Liver (tissue), 3 donors: ENCODE measurements at regions not wholly inside any gene's neighbourhood (a gene's known extent, or its start where the extent isn't known, plus 50 kb on each side); places are given as distances from the start of the nearest gene placed in this dataset.

Experiments used
- ATF3 ChIP-seq: IDR thresholded peaks from 2 replicates; pipeline ENCODE4 v1.6.1; 2016; ENCODE audit warnings: antibody characterized with exemption
- CTCF ChIP-seq: fragments of 150-350 bp; IDR thresholded peaks from 2 replicates; pipeline ENCODE4 v1.5.1; 2017; ENCODE audit warnings: improper control_type of control experiment, low read depth, low read length; ENCODE audit not compliant: missing input control
- HNF4G ChIP-seq: IDR thresholded peaks from 2 replicates; pipeline ENCODE4 v1.6.1; 2016; ENCODE audit warnings: antibody characterized with exemption
- MAX ChIP-seq: IDR thresholded peaks from 2 replicates; pipeline ENCODE4 v1.6.1; 2016; ENCODE audit warnings: antibody characterized with exemption
- SP1 ChIP-seq: IDR thresholded peaks from 2 replicates; pipeline ENCODE4 v1.6.1; 2018; ENCODE audit warnings: antibody characterized with exemption, mild to moderate bottlenecking
- donor health status: healthy.
- donor health status: healthy.

GRCh38 chr10:100622946-100623345 lies 87.2 kb downstream of the HIF1AN start:
- TF ChIP-seq CTCF (no peak), HNF4G (no peak), SP1 (no peak), ATF3 (no peak), MAX (no peak)
